IMR-90 (cell line): ENCODE measurements at regions not wholly inside any gene's neighbourhood (a gene's known extent, or its start where the extent isn't known, plus 50 kb on each side); places are given as distances from the start of the nearest gene placed in this dataset.

Experiments
- ATAC-seq: fragments of 200-7000 bp; cut with Tn5 transposase; 2 replicates; pipeline ENCODE4 v1.9.1; 2020; ENCODE audit warnings: low read depth, mild to moderate bottlenecking, moderate library complexity
- BruUV-seq: library from RNA; stranded (reverse); fragments of 400-500 nt; replicated peaks from 2 replicates; lab custom pipeline; 2021; lab: Mats Ljungman, UMichigan
- CTCF ChIA-PET: fragments of 300-600 bp; formaldehyde crosslinking; extraction: SDS; loops from one replicate; lab custom pipeline; 2021; ENCODE audit warnings: antibody characterized with exemption; lab: Yijun Ruan, JAX
- POLR2A ChIA-PET: fragments of 300-600 bp; sonication (Branson Sonifier 250); formaldehyde crosslinking; loops from one replicate; lab custom pipeline; 2022; ENCODE audit warnings: antibody characterized with exemption; ENCODE audit not compliant: unreplicated experiment; lab: Charles Lee
- DNase-seq: peaks from one replicate; pipeline ENCODE4 v3.0.0; 2013
- H2AFZ ChIP-seq: replicated peaks from 2 replicates; pipeline ENCODE3; 2013; ENCODE audit warnings: low read length, mild to moderate bottlenecking; ENCODE audit not compliant: poor library complexity
- H2AK5ac ChIP-seq: 2 replicates; pipeline ENCODE4 v1.6.1; 2013; ENCODE audit warnings: low read depth, low read length, inconsistent platforms
- H2AK9ac ChIP-seq: replicated peaks from 2 replicates; pipeline ENCODE3; 2013; ENCODE audit warnings: mild to moderate bottlenecking, low read depth, low read length, moderate library complexity; ENCODE audit not compliant: poor library complexity
- H2BK120ac ChIP-seq: 2 replicates; pipeline ENCODE4 v1.6.1; 2013; ENCODE audit warnings: low read depth, low read length, inconsistent platforms
- H2BK15ac ChIP-seq: 3 replicates; pipeline ENCODE4 v1.6.1; 2013; ENCODE audit warnings: low read depth, low read length, inconsistent platforms
- H2BK20ac ChIP-seq: 2 replicates; pipeline ENCODE4 v1.6.1; 2013; ENCODE audit warnings: low read depth, mild to moderate bottlenecking, inconsistent platforms, low read length, moderate library complexity
- H2BK5ac ChIP-seq: 2 replicates; pipeline ENCODE4 v1.6.1; 2013; ENCODE audit warnings: mild to moderate bottlenecking, low read depth, low read length, inconsistent platforms; ENCODE audit not compliant: poor library complexity, severe bottlenecking
- H3K14ac ChIP-seq: replicated peaks from 2 replicates; pipeline ENCODE4 v1.6.1; 2013; ENCODE audit warnings: low read depth, low read length, inconsistent platforms
- H3K18ac ChIP-seq: 2 replicates; pipeline ENCODE4 v1.6.1; 2013; ENCODE audit warnings: low read depth, low read length, control low read depth
- H3K23ac ChIP-seq: 2 replicates; pipeline ENCODE4 v1.6.1; 2013; ENCODE audit warnings: low read depth, low read length, inconsistent platforms
- H3K27ac ChIP-seq: 2 replicates; pipeline ENCODE4 v1.5.1; 2013; ENCODE audit warnings: mild to moderate bottlenecking, control low read depth, low read length; ENCODE audit not compliant: insufficient read depth
- H3K27me3 ChIP-seq: 2 replicates; pipeline ENCODE4 v1.6.1; 2013; ENCODE audit warnings: low read length; ENCODE audit not compliant: control insufficient read depth, insufficient read depth
- H3K36me3 ChIP-seq: 2 replicates; pipeline ENCODE4 v1.6.1; 2013; ENCODE audit warnings: low read length, mixed read lengths; ENCODE audit not compliant: control insufficient read depth, insufficient read depth
- H3K4ac ChIP-seq: 2 replicates; pipeline ENCODE4 v1.6.1; 2013; ENCODE audit warnings: low read depth, low read length, inconsistent platforms
- H3K4me1 ChIP-seq: 2 replicates; pipeline ENCODE4 v1.6.1; 2013; ENCODE audit warnings: low read length, mixed read lengths; ENCODE audit not compliant: control insufficient read depth, insufficient read depth
- H3K4me2 ChIP-seq: 2 replicates; pipeline ENCODE4 v1.6.1; 2013; ENCODE audit warnings: low read depth, mild to moderate bottlenecking, control low read depth, low read length, moderate library complexity
- H3K4me3 ChIP-seq: 2 replicates; pipeline ENCODE4 v1.5.1; 2013; ENCODE audit warnings: low read depth, mild to moderate bottlenecking, control low read depth, low read length, moderate library complexity; ENCODE audit not compliant: insufficient read depth
- H3K56ac ChIP-seq: 2 replicates; pipeline ENCODE4 v1.6.1; 2013; ENCODE audit warnings: low read length, inconsistent platforms; ENCODE audit not compliant: insufficient read depth; ENCODE audit errors: extremely low read depth
- H3K79me1 ChIP-seq, 2 experiments: 2 replicates each; pipeline ENCODE4 v1.6.1; 2013; ENCODE audit warnings: low read length in 2 of 2, inconsistent platforms in 1 of 2, low read depth in 1 of 2
- H3K9ac ChIP-seq: 2 replicates; pipeline ENCODE4 v1.6.1; 2013; ENCODE audit warnings: low read depth, low read length, control low read depth
- H3K9me1 ChIP-seq: 2 replicates; pipeline ENCODE4 v1.6.1; 2013; ENCODE audit warnings: low read length, inconsistent platforms; ENCODE audit not compliant: insufficient read depth
- H3K9me3 ChIP-seq: 2 replicates; pipeline ENCODE4 v1.6.1; 2013; ENCODE audit warnings: low read length; ENCODE audit not compliant: control insufficient read depth, insufficient read depth
- H4K20me1 ChIP-seq: 2 replicates; pipeline ENCODE4 v1.6.1; 2013; ENCODE audit warnings: low read length, inconsistent platforms; ENCODE audit not compliant: insufficient read depth
- H4K5ac ChIP-seq: 2 replicates; pipeline ENCODE4 v1.6.1; 2013; ENCODE audit warnings: mild to moderate bottlenecking, low read depth, low read length, control low read depth
- H4K8ac ChIP-seq, 2 experiments: 2 replicates each; pipeline ENCODE4 v1.6.1; 2013; ENCODE audit warnings: low read depth in 2 of 2, low read length in 2 of 2, control low read depth in 1 of 2, inconsistent platforms in 1 of 2
- H4K91ac ChIP-seq: 2 replicates; pipeline ENCODE4 v1.6.1; 2013; ENCODE audit warnings: low read depth, low read length, inconsistent platforms; ENCODE audit not compliant: insufficient read depth
- CEBPB ChIP-seq: IDR thresholded peaks from 2 replicates; pipeline ENCODE4 v1.6.1; 2012; ENCODE audit warnings: low read depth, low read length, improper control_type of control experiment
- MXI1 ChIP-seq: IDR thresholded peaks from 2 replicates; pipeline ENCODE4 v1.6.1; 2012; ENCODE audit warnings: low read depth, mild to moderate bottlenecking, low read length, moderate library complexity, borderline replicate concordance
- POLR2A ChIP-seq: IDR thresholded peaks from 2 replicates; pipeline ENCODE4 v1.6.1; 2012; ENCODE audit warnings: mild to moderate bottlenecking, low read depth, low read length
- RCOR1 ChIP-seq: IDR thresholded peaks from 2 replicates; pipeline ENCODE4 v1.6.1; 2012; ENCODE audit warnings: mild to moderate bottlenecking, low read length, improper control_type of control experiment; ENCODE audit not compliant: insufficient replicate concordance
- RFX5 ChIP-seq: IDR thresholded peaks from 2 replicates; pipeline ENCODE4 v1.8.0; 2012; ENCODE audit warnings: low read depth, mild to moderate bottlenecking, low read length, moderate library complexity
- WGBS, 2 experiments: methylation state at CpG; one replicate each; pipeline versions ENCODE4 v1.1.5 to v1.1.7; 2013; ENCODE audit warnings: missing lambda C conversion rate in 2 of 2; ENCODE audit not compliant: insufficient read length in 1 of 2; ENCODE audit errors: extremely low coverage in 2 of 2; 5-methylcytosine and 5-hydroxymethylcytosine counted together
- dilution Hi-C: fragments of 300-500 bp; cut with HindIII; formaldehyde crosslinking; loops from one replicate; pipeline ENCODE4 v1.14.3; 2018; ENCODE audit warnings: low sequenced_read_pairs; ENCODE audit not compliant: unreplicated experiment
- in situ Hi-C: fragments of 300-500 bp; cut with MboI; formaldehyde crosslinking; loops from 3 replicates; pipeline ENCODE4 v1.14.3; 2019; ENCODE audit warnings: low sequenced_read_pairs, inconsistent platforms, mixed read lengths
- intact Hi-C: fragments of 100-400 bp; cut with micrococcal nuclease; formaldehyde crosslinking; loops from 2 replicates; pipeline ENCODE4 v1.10.0; 2022
- TF ChIP-seq, protein P1 (sequence below): conservative IDR thresholded peaks from 2 replicates; pipeline ENCODE4 v1.5.1; 2012; ENCODE audit warnings: mild to moderate bottlenecking, low read depth, low read length, improper control_type of control experiment

DNA sequence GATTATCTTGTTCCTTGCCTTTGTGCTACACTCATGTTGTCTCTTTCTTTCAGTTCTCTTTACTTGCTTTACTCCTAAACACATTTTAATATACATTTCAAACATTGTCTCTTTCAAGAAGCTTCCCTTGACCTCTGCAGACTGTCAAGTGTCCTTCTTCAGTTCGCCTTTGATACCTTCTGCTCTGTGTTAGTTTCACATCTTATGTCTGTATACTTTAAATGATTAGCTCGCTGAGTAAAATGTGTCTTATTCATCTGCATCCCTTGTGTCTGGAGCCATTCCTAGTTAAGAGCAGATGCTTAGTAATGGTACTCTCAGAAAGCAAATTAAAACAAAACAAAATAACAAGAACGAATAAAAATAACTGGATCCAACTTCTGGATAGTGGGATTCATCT, 303.3 kb downstream of the S1PR1 start:
- H3K4me2 ChIP-seq: no peak overlapping the region
- no CpG with 5 or more reads among the region's 3 CpGs for WGBS, 2 experiments
- no peaks in the 10 kb centered on the region for H3K27me3 ChIP-seq
- H2AFZ ChIP-seq: no peak overlapping the region
- no peak overlapping the region for H2BK20ac ChIP-seq
- no peaks in the 10 kb centered on the region for H3K79me1 ChIP-seq
- no peaks in the 10 kb centered on the region for H3K36me3 ChIP-seq
- dilution Hi-C loops (no loop called here), intact Hi-C loops (no loop called here), in situ Hi-C loops (no loop called here)
- H3K23ac ChIP-seq: no peak overlapping the region
- H4K20me1 ChIP-seq: no peaks in the 10 kb centered on the region
- H3K14ac ChIP-seq: no peak overlapping the region
- no peak overlapping the region for H3K18ac ChIP-seq
- BruUV-seq: no TSS peak
- no peak overlapping the region for H2BK15ac ChIP-seq
- CTCF ChIA-PET: interaction anchor here (0.6 to 0.7 kb wide), 2 partner anchors 34 to 296 kb away, joined by 3 to 4 read pairs; no protein-coding TSS in a partner anchor
- no peak for TF ChIP-seq CEBPB
- TF ChIP-seq POLR2A: no peak
- no peak for TF ChIP-seq MXI1
- no peak for TF ChIP-seq RCOR1
- no peak for TF ChIP-seq RFX5
- TF ChIP-seq, protein P1, sequence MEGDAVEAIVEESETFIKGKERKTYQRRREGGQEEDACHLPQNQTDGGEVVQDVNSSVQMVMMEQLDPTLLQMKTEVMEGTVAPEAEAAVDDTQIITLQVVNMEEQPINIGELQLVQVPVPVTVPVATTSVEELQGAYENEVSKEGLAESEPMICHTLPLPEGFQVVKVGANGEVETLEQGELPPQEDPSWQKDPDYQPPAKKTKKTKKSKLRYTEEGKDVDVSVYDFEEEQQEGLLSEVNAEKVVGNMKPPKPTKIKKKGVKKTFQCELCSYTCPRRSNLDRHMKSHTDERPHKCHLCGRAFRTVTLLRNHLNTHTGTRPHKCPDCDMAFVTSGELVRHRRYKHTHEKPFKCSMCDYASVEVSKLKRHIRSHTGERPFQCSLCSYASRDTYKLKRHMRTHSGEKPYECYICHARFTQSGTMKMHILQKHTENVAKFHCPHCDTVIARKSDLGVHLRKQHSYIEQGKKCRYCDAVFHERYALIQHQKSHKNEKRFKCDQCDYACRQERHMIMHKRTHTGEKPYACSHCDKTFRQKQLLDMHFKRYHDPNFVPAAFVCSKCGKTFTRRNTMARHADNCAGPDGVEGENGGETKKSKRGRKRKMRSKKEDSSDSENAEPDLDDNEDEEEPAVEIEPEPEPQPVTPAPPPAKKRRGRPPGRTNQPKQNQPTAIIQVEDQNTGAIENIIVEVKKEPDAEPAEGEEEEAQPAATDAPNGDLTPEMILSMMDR: no peak
- no peak overlapping the region for H3K27ac ChIP-seq
- no peak for ATAC-seq
- H3K56ac ChIP-seq: no peak overlapping the region
- H3K4me1 ChIP-seq: no peaks in the 10 kb centered on the region
- H2BK120ac ChIP-seq: no peak overlapping the region
- no peak for DNase-seq
- no peak overlapping the region for H3K4ac ChIP-seq
- no peak overlapping the region for H3K4me3 ChIP-seq
- no peaks in the 10 kb centered on the region for H3K9me3 ChIP-seq
- H2AK5ac ChIP-seq: no peak overlapping the region
- no peak overlapping the region for H4K5ac ChIP-seq
- no peak overlapping the region for H2AK9ac ChIP-seq
- H4K8ac ChIP-seq: no peak overlapping the region
- H2BK5ac ChIP-seq: no peak overlapping the region
- no peak overlapping the region for H4K91ac ChIP-seq
- POLR2A ChIA-PET: no interaction called here
- H3K9ac ChIP-seq: no peak overlapping the region
- H3K9me1 ChIP-seq: no peaks in the 10 kb centered on the region
